PC-3 (cell line): ENCODE measurements at regions not wholly inside any gene's neighbourhood (a gene's known extent, or its start where the extent isn't known, plus 50 kb on each side); places are given as distances from the start of the nearest gene placed in this dataset.

Experiments used
- ATAC-seq: fragments of 200-7000 bp; cut with Tn5 transposase; 2 replicates; pipeline ENCODE4 v1.9.1; 2020; ENCODE audit warnings: mild to moderate bottlenecking, moderate library complexity
- BruUV-seq: library from RNA; stranded (reverse); fragments of 400-500 nt; replicated peaks from 2 replicates; lab custom pipeline; 2021; lab: Mats Ljungman, UMichigan
- CTCF ChIA-PET: fragments of 300-600 bp; sonication (Branson Sonifier 250); formaldehyde crosslinking; loops from one replicate; lab custom pipeline; 2022; ENCODE audit warnings: antibody characterized with exemption; lab: Charles Lee
- POLR2A ChIA-PET: fragments of 300-600 bp; sonication (Branson Sonifier 250); formaldehyde crosslinking; loops from one replicate; lab custom pipeline; 2022; ENCODE audit warnings: antibody characterized with exemption; ENCODE audit not compliant: unreplicated experiment; lab: Charles Lee
- DNase-seq: peaks from one replicate; pipeline ENCODE4 v3.0.0-alpha.2; 2015
- H2AFZ ChIP-seq: fragments of 300-600 bp; sonication (generic); 2 replicates; pipeline ENCODE4 v1.6.0; 2016; ENCODE audit warnings: antibody characterized with exemption, low read length
- H3F3A ChIP-seq: fragments of 300-600 bp; sonication (generic); one replicate; pipeline ENCODE4 v1.6.0; 2017; ENCODE audit warnings: antibody characterized with exemption, low read length, control low read depth, mild to moderate bottlenecking; ENCODE audit not compliant: unreplicated experiment
- H3K27ac ChIP-seq: fragments of 300-600 bp; sonication (generic); 2 replicates; pipeline ENCODE4 v1.5.1; 2016; ENCODE audit warnings: mild to moderate bottlenecking, low read length
- H3K27me3 ChIP-seq: fragments of 300-600 bp; sonication (generic); 2 replicates; pipeline ENCODE4 v1.6.1; 2016; ENCODE audit warnings: low read length, mixed read lengths
- H3K36me3 ChIP-seq: fragments of 300-600 bp; sonication (generic); 2 replicates; pipeline ENCODE4 v1.6.1; 2016; ENCODE audit warnings: low read depth, mixed run types, low read length, mixed read lengths
- H3K4me1 ChIP-seq: fragments of 300-600 bp; sonication (generic); 2 replicates; pipeline ENCODE4 v1.5.1; 2016; ENCODE audit warnings: low read length; ENCODE audit not compliant: insufficient read depth
- H3K4me2 ChIP-seq: fragments of 300-600 bp; sonication (generic); 2 replicates; pipeline ENCODE4 v1.6.0; 2016; ENCODE audit warnings: low read length
- H3K4me3 ChIP-seq: fragments of 300-600 bp; sonication (generic); 2 replicates; pipeline ENCODE4 v1.5.1; 2016; ENCODE audit warnings: mild to moderate bottlenecking, low read length, mixed read lengths
- H3K79me2 ChIP-seq: fragments of 300-600 bp; sonication (generic); 2 replicates; pipeline ENCODE4 v1.6.1; 2017; ENCODE audit warnings: low read length, mixed read lengths
- H3K9ac ChIP-seq: fragments of 300-600 bp; sonication (generic); 2 replicates; pipeline ENCODE4 v1.6.0; 2016; ENCODE audit warnings: mild to moderate bottlenecking, low read length
- H3K9me2 ChIP-seq: fragments of 300-600 bp; sonication (generic); replicated peaks from 2 replicates; pipeline ENCODE4 v1.6.1; 2016; ENCODE audit warnings: mixed run types, low read length, mixed read lengths
- H3K9me3 ChIP-seq: fragments of 300-600 bp; sonication (generic); 2 replicates; pipeline ENCODE4 v1.6.1; 2016; ENCODE audit warnings: low read length, mixed read lengths
- H4K20me1 ChIP-seq: fragments of 300-600 bp; sonication (generic); 2 replicates; pipeline ENCODE4 v1.6.1; 2016; ENCODE audit warnings: low read length, mixed read lengths
- EZH2 ChIP-seq: fragments of 300-600 bp; sonication (generic); IDR thresholded peaks from one replicate; pipeline ENCODE4 v1.6.1; 2017; ENCODE audit warnings: antibody characterized with exemption, mild to moderate bottlenecking, low read length; ENCODE audit not compliant: unreplicated experiment
- EZH2phosphoT487 ChIP-seq: fragments of 300-600 bp; sonication (generic); IDR thresholded peaks from 2 replicates; pipeline ENCODE4 v1.6.1; 2018; ENCODE audit warnings: mild to moderate bottlenecking, antibody characterized with exemption, low read length, borderline replicate concordance
- intact Hi-C: fragments of 100-400 bp; cut with micrococcal nuclease; formaldehyde crosslinking; loops from 2 replicates; pipeline ENCODE4 v1.9.0; 2023
- TF ChIP-seq, protein P1 (sequence below): fragments of 300-600 bp; sonication (generic); conservative IDR thresholded peaks from 2 replicates; pipeline ENCODE4 v1.5.1; 2017; ENCODE audit warnings: antibody characterized with exemption, low read depth, mild to moderate bottlenecking, low read length

- H2AFZ ChIP-seq = no peak overlapping the region
- H3F3A ChIP-seq = no peaks in the 10 kb centered on the region
- no peaks in the 10 kb centered on the region for H3K9me2 ChIP-seq
- ATAC-seq = no peak
- no peak overlapping the region for H3K4me3 ChIP-seq
- H3K4me2 ChIP-seq = no peak overlapping the region
- H3K27me3 ChIP-seq = no peaks in the 10 kb centered on the region
- no peaks in the 10 kb centered on the region for H3K4me1 ChIP-seq
- POLR2A ChIA-PET = interaction anchor here (0.6 kb wide), 1 partner anchor 1078 kb away, joined by 3 read pairs; no protein-coding TSS in a partner anchor
- no peaks in the 10 kb centered on the region for H3K36me3 ChIP-seq
- H3K9me3 ChIP-seq = no peaks in the 10 kb centered on the region
- no TSS peak for BruUV-seq
- CTCF ChIA-PET = no interaction called here
- DNase-seq = no peak
- intact Hi-C loops = no loop called here
- H3K27ac ChIP-seq = no peak overlapping the region
- TF ChIP-seq, protein P1, sequence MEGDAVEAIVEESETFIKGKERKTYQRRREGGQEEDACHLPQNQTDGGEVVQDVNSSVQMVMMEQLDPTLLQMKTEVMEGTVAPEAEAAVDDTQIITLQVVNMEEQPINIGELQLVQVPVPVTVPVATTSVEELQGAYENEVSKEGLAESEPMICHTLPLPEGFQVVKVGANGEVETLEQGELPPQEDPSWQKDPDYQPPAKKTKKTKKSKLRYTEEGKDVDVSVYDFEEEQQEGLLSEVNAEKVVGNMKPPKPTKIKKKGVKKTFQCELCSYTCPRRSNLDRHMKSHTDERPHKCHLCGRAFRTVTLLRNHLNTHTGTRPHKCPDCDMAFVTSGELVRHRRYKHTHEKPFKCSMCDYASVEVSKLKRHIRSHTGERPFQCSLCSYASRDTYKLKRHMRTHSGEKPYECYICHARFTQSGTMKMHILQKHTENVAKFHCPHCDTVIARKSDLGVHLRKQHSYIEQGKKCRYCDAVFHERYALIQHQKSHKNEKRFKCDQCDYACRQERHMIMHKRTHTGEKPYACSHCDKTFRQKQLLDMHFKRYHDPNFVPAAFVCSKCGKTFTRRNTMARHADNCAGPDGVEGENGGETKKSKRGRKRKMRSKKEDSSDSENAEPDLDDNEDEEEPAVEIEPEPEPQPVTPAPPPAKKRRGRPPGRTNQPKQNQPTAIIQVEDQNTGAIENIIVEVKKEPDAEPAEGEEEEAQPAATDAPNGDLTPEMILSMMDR = no peak
- TF ChIP-seq EZH2phosphoT487 = no peak
- TF ChIP-seq EZH2 = no peak
- no peaks in the 10 kb centered on the region for H4K20me1 ChIP-seq
- no peaks in the 10 kb centered on the region for H3K79me2 ChIP-seq
- H3K9ac ChIP-seq = no peak overlapping the region
Measured at GRCh38 chr2:10192392-10193015, 70.0 kb downstream of the RRM2 start.

GRCh38 chr2:10193276-10193795 is 70.8 kb downstream of the RRM2 start:
- no peaks in the 10 kb centered on the region for H3K4me1 ChIP-seq
- H3K4me3 ChIP-seq = no peak overlapping the region
- no peak overlapping the region for H3K9ac ChIP-seq
- H3K36me3 ChIP-seq = no peaks in the 10 kb centered on the region
- no peak for TF ChIP-seq EZH2phosphoT487
- TF ChIP-seq, protein P1 = no peak
- TF ChIP-seq EZH2 = no peak
- H3F3A ChIP-seq = no peaks in the 10 kb centered on the region
- no TSS peak for BruUV-seq
- H3K27me3 ChIP-seq = no peaks in the 10 kb centered on the region
- CTCF ChIA-PET = no interaction called here
- no peaks in the 10 kb centered on the region for H4K20me1 ChIP-seq
- no peaks in the 10 kb centered on the region for H3K79me2 ChIP-seq
- H3K27ac ChIP-seq = no peak overlapping the region
- no peak for ATAC-seq
- intact Hi-C loops = no loop called here
- no peak overlapping the region for H3K4me2 ChIP-seq
- no peaks in the 10 kb centered on the region for H3K9me2 ChIP-seq
- DNase-seq = no peak
- POLR2A ChIA-PET = interaction anchor here (0.6 kb wide), 1 partner anchor 1079 kb away, joined by 3 read pairs; no protein-coding TSS in a partner anchor
- no peaks in the 10 kb centered on the region for H3K9me3 ChIP-seq
- H2AFZ ChIP-seq = no peak overlapping the region
